ENCODE measurements at regions not wholly inside any gene's neighbourhood (a gene's known extent, or its start where the extent isn't known, plus 50 kb on each side); places are given as distances from the start of the nearest gene placed in this dataset.
"Not testable (repeated sequence)": the region's sequence is repeated elsewhere in the genome, so short reads cannot be mapped to it uniquely, and the experiment has no call there.

DNA sequence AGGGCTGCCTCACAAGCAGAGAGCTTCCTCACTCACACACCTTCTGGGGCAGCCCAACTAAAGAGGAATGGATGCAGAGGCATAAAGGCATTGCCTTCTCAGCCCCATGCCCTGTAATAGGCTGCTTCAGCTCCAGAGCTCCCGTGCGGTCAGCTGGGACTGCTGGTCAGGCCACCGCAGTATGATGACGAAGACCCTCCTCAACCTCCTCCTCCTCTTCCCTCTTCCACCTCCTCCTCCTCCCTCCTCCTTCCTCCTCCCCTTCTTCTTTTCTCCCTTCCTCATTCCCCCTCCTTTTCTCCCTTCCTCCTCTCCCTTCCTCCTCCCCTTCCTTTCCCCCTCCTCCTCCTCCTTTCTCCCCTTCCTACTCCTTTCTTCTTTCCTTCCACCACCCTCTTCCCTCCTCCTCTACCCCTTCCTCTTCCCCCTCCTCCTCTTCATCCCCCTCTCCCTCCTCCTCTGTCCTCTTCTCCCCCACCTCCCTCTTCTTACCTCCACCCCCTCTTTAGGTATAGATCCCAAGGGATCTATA is 465.3 kb upstream of the CDH4 start:
- Histone ChIP-seq H3K36me3 (ENCODE audit: insufficient read depth, low read length) (no peaks in the 10 kb centered on the region), H3K9me2 (replicated peaks; ENCODE audit: insufficient read depth, low read length) (no peaks in the 10 kb centered on the region), H3K9ac (ENCODE audit: low read length) (no peak overlapping the region), H3K27ac (ENCODE audit: low read length) (no peak overlapping the region), H3K4me3 (ENCODE audit: low read length) (no peak overlapping the region), H3K4me1 (ENCODE audit: low read length) (no peaks in the 10 kb centered on the region), H3K79me2 (ENCODE audit: low read length) (no peaks in the 10 kb centered on the region), H2AFZ (ENCODE audit: low read length) (no peak overlapping the region), H4K20me1 (ENCODE audit: insufficient read depth, low read depth, low read length) (no peaks in the 10 kb centered on the region), H3K27me3 (ENCODE audit: low read length) (no peaks in the 10 kb centered on the region), H3K9me3 (ENCODE audit: low read length) (no peaks in the 10 kb centered on the region), H3K4me2 (ENCODE audit: low read depth, low read length, poor library complexity, severe bottlenecking) (no peak overlapping the region)
- DNase-seq = no peak

DNA sequence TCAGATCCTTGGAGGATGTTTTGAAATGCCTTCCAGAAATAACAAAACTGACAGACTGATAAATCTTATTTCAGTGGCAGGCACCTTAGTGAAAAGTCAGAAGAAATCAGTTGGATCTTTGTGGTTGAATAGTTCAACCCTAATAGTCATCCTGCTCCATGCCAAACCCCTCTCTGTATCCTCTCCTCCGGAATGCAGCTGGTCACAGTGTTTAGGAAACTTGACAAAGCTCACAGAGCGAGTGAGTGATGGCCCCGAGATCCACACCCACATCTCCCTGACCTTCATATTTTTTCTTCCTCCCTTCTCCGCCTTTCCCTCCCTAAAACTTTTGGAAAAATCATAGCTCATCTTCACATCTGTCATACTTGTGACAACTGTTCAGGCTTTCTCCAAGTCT is 464.8 kb upstream of the CDH4 start:
- Histone ChIP-seq H3K4me1 (ENCODE audit: low read length) (no peaks in the 10 kb centered on the region), H3K9ac (ENCODE audit: low read length) (no peak overlapping the region), H3K36me3 (ENCODE audit: insufficient read depth, low read length) (no peaks in the 10 kb centered on the region), H3K27ac (ENCODE audit: low read length) (no peak overlapping the region), H4K20me1 (ENCODE audit: insufficient read depth, low read depth, low read length) (no peaks in the 10 kb centered on the region), H3K4me3 (ENCODE audit: low read length) (no peak overlapping the region), H3K9me3 (ENCODE audit: low read length) (no peaks in the 10 kb centered on the region), H3K27me3 (ENCODE audit: low read length) (no peaks in the 10 kb centered on the region), H2AFZ (ENCODE audit: low read length) (no peak overlapping the region), H3K79me2 (ENCODE audit: low read length) (no peaks in the 10 kb centered on the region), H3K4me2 (ENCODE audit: low read depth, low read length, poor library complexity, severe bottlenecking) (no peak overlapping the region), H3K9me2 (replicated peaks; ENCODE audit: insufficient read depth, low read length) (no peaks in the 10 kb centered on the region)
- DNase-seq = no peak

DNA sequence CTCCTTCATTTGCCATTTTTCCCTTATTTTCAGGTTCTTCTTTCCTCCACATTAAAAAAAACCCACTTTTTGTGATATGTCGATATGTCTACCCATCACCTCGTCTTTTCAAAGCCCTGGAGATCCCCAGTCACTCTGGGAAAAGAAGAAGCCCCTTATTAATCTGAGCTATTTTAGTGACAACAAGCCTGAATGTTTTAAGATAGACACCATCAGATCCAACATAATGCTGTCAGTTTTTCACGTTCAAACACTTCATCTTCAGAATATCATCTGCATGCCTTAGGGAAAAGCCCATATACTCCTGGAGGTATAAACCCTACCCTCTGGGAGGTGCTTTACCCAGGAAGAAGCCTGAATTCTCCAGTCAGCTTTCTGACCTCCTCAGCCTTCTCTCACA is 464.0 kb upstream of the CDH4 start:
- Histone ChIP-seq H3K27ac (ENCODE audit: low read length) (no peak overlapping the region), H3K36me3 (ENCODE audit: insufficient read depth, low read length) (no peaks in the 10 kb centered on the region), H4K20me1 (ENCODE audit: insufficient read depth, low read depth, low read length) (no peaks in the 10 kb centered on the region), H3K27me3 (ENCODE audit: low read length) (no peaks in the 10 kb centered on the region), H3K4me1 (ENCODE audit: low read length) (no peaks in the 10 kb centered on the region), H3K79me2 (ENCODE audit: low read length) (no peaks in the 10 kb centered on the region), H3K9ac (ENCODE audit: low read length) (no peak overlapping the region), H3K9me2 (replicated peaks; ENCODE audit: insufficient read depth, low read length) (no peaks in the 10 kb centered on the region), H3K9me3 (ENCODE audit: low read length) (no peaks in the 10 kb centered on the region), H2AFZ (ENCODE audit: low read length) (no peak overlapping the region), H3K4me3 (ENCODE audit: low read length) (no peak overlapping the region), H3K4me2 (ENCODE audit: low read depth, low read length, poor library complexity, severe bottlenecking) (no peak overlapping the region)
- DNase-seq = no peak

DNA sequence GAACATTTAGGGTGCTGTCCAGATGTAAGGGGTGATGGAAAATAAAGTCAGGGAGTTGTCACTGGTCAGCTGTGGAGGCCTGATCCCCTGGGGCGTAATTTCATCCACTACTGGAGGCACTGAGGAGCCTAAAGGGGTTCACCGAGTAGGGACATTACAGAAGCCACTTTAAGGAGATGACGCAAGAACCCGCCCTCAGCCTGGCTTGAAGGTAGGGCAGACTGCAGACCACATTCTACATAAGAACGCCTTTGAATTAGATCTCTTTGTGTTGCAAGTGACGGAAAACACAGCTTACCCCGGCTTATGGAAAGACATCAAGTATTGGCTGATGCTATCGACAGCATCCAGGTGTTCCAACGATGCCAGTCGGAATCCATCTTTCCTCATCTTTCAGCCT is 462.7 kb upstream of the CDH4 start:
- Histone ChIP-seq H4K20me1 (ENCODE audit: insufficient read depth, low read depth, low read length) (no peaks in the 10 kb centered on the region), H3K9ac (ENCODE audit: low read length) (no peak overlapping the region), H3K9me3 (ENCODE audit: low read length) (no peaks in the 10 kb centered on the region), H3K4me1 (ENCODE audit: low read length) (no peaks in the 10 kb centered on the region), H3K9me2 (replicated peaks; ENCODE audit: insufficient read depth, low read length) (no peaks in the 10 kb centered on the region), H3K27ac (ENCODE audit: low read length) (no peak overlapping the region), H3K79me2 (ENCODE audit: low read length) (no peaks in the 10 kb centered on the region), H3K4me2 (ENCODE audit: low read depth, low read length, poor library complexity, severe bottlenecking) (no peak overlapping the region), H2AFZ (ENCODE audit: low read length) (no peak overlapping the region), H3K27me3 (ENCODE audit: low read length) (no peaks in the 10 kb centered on the region), H3K36me3 (ENCODE audit: insufficient read depth, low read length) (no peaks in the 10 kb centered on the region), H3K4me3 (ENCODE audit: low read length) (no peak overlapping the region)
- no peak for DNase-seq

DNA sequence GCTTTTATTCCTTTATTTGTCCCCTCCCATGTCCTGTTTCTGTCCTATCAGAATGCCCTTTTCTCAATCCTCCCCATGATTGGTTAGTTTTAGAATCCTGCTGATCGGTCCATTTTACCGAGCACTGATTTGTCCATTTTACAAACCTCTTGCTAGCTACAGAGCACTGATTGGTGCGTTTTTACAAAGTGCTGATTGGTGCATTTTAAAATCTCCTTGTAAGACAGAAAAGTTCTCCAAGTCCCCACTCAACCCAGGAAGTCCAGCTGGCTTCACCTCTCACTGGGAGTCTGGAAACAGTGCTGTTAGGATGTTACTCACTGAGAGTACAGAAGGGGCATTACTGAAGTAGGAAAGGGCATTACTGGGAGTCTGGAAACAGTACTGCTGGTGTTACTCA is 461.7 kb upstream of the CDH4 start:
- not testable (repeated sequence) for H3K27ac ChIP-seq (ENCODE audit: low read length); H3K9me2 ChIP-seq (replicated peaks; ENCODE audit: insufficient read depth, low read length); H3K4me1 ChIP-seq (ENCODE audit: low read length); H3K9me3 ChIP-seq (ENCODE audit: low read length); DNase-seq; H2AFZ ChIP-seq (ENCODE audit: low read length); H3K79me2 ChIP-seq (ENCODE audit: low read length); H3K4me3 ChIP-seq (ENCODE audit: low read length); H3K4me2 ChIP-seq (ENCODE audit: low read depth, low read length, poor library complexity, severe bottlenecking); H4K20me1 ChIP-seq (ENCODE audit: insufficient read depth, low read depth, low read length); H3K27me3 ChIP-seq (ENCODE audit: low read length); H3K36me3 ChIP-seq (ENCODE audit: insufficient read depth, low read length); H3K9ac ChIP-seq (ENCODE audit: low read length)

DNA sequence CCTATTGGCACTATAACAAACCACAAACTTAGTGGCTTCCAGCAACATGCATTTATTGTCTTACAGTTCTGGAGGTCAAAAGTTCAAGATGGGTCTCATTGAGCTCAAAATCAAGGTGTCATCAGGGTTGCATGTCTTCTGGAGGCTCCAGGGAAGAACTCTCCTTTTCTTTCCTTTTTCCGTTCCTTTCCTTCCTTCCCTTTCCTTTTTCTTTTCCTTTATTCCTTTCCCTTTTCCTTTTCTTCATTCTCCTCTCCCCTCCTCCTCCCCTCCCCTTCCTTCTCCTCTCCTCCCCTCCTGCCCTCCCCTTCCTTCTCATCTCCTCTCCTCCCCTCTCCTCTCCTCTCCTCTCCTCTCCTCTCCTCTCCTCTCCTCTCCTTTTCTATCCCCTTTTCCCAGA is 460.2 kb upstream of the CDH4 start:
- Histone ChIP-seq H3K9me3 (ENCODE audit: low read length) (no peaks in the 10 kb centered on the region), H3K27me3 (ENCODE audit: low read length) (no peaks in the 10 kb centered on the region), H4K20me1 (ENCODE audit: insufficient read depth, low read depth, low read length) (no peaks in the 10 kb centered on the region), H2AFZ (ENCODE audit: low read length) (no peak overlapping the region), H3K9ac (ENCODE audit: low read length) (no peak overlapping the region), H3K79me2 (ENCODE audit: low read length) (no peaks in the 10 kb centered on the region), H3K4me2 (ENCODE audit: low read depth, low read length, poor library complexity, severe bottlenecking) (no peak overlapping the region), H3K27ac (ENCODE audit: low read length) (no peak overlapping the region), H3K9me2 (replicated peaks; ENCODE audit: insufficient read depth, low read length) (no peaks in the 10 kb centered on the region), H3K4me1 (ENCODE audit: low read length) (no peaks in the 10 kb centered on the region), H3K4me3 (ENCODE audit: low read length) (no peak overlapping the region), H3K36me3 (ENCODE audit: insufficient read depth, low read length) (no peaks in the 10 kb centered on the region)
- no peak for DNase-seq

DNA sequence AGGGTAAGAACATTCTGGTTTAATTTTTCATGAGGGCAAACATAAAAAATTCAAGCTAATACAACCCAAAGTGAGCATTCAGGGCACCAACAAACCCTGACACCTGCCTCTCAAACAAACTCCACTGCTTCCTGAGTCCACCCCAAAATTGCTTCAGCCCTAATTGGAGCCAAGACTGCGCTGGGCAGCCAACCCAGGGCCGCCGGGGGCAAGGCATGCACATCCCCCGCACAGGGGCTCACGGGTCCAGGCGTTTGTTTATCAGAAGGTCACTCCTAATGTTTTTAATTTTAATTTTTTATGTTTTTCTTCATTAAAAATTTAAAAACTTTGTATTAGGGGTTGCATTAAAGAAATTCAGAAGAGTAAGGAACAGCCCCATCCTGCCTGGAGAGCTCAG is 459.1 kb upstream of the CDH4 start:
- Histone ChIP-seq H2AFZ (ENCODE audit: low read length) (no peak overlapping the region), H3K9me3 (ENCODE audit: low read length) (no peaks in the 10 kb centered on the region), H4K20me1 (ENCODE audit: insufficient read depth, low read depth, low read length) (no peaks in the 10 kb centered on the region), H3K9ac (ENCODE audit: low read length) (no peak overlapping the region), H3K79me2 (ENCODE audit: low read length) (no peaks in the 10 kb centered on the region), H3K36me3 (ENCODE audit: insufficient read depth, low read length) (no peaks in the 10 kb centered on the region), H3K27me3 (ENCODE audit: low read length) (no peaks in the 10 kb centered on the region), H3K4me3 (ENCODE audit: low read length) (no peak overlapping the region), H3K27ac (ENCODE audit: low read length) (no peak overlapping the region), H3K9me2 (replicated peaks; ENCODE audit: insufficient read depth, low read length) (no peaks in the 10 kb centered on the region), H3K4me1 (ENCODE audit: low read length) (no peaks in the 10 kb centered on the region), H3K4me2 (ENCODE audit: low read depth, low read length, poor library complexity, severe bottlenecking) (no peak overlapping the region)
- no peak for DNase-seq

DNA sequence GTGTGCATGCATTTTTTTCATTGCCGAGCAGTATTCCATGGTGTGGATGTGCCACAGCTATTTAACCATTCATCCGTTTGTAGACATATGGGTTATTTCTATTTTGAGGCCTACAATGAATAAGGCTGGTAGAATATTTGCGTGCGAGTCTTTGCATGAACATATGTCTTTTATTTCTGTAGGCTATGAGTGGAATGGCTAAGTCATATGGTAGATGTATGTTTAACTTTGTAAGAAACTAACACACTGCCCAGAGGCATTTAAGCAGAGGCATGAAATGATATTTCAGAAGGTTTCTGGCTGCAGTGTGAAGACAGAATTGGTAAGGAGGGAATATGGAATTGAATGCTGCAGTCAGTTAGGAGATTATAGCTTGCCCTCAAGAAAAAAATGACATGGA is 457.4 kb upstream of the CDH4 start:
- no peak overlapping the region for H2AFZ ChIP-seq (ENCODE audit: low read length)
- DNase-seq = no peak
- H3K9ac ChIP-seq (ENCODE audit: low read length) = no peak overlapping the region
- H3K4me2 ChIP-seq (ENCODE audit: low read depth, low read length, poor library complexity, severe bottlenecking) = no peak overlapping the region
- no peaks in the 10 kb centered on the region for H3K4me1 ChIP-seq (ENCODE audit: low read length)
- H3K4me3 ChIP-seq (ENCODE audit: low read length) = no peak overlapping the region
- H3K27me3 ChIP-seq (ENCODE audit: low read length) = no peaks in the 10 kb centered on the region
- no peaks in the 10 kb centered on the region for H3K9me3 ChIP-seq (ENCODE audit: low read length)
- no peaks in the 10 kb centered on the region for H3K79me2 ChIP-seq (ENCODE audit: low read length)
- no peaks in the 10 kb centered on the region for H4K20me1 ChIP-seq (ENCODE audit: insufficient read depth, low read depth, low read length)
- H3K9me2 ChIP-seq (replicated peaks; ENCODE audit: insufficient read depth, low read length) = no peaks in the 10 kb centered on the region
- no peak overlapping the region for H3K27ac ChIP-seq (ENCODE audit: low read length)
- no peaks in the 10 kb centered on the region for H3K36me3 ChIP-seq (ENCODE audit: insufficient read depth, low read length)

DNA sequence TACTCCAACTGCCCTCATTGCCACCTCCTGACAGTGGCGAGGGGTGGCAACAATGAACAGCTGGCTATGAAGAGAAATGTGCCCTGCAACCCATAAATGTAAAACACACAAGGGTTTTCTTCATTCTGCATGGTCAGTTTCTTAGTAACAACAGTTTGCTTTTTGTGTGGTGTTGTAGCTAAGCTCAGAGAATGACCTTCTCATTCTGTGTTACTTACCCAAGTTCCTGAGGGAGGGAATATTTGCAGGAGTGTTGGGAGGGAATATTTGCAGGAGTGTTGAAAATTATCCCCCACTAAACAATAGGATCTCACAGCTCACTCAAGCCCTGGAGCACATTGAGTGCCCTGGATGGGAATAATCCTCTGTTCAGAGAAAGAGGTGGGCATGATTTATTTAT is 456.4 kb upstream of the CDH4 start:
- H3K36me3 ChIP-seq (ENCODE audit: insufficient read depth, low read length) = no peaks in the 10 kb centered on the region
- no peaks in the 10 kb centered on the region for H3K9me3 ChIP-seq (ENCODE audit: low read length)
- H2AFZ ChIP-seq (ENCODE audit: low read length) = no peak overlapping the region
- H3K27me3 ChIP-seq (ENCODE audit: low read length) = no peaks in the 10 kb centered on the region
- no peak for DNase-seq
- no peaks in the 10 kb centered on the region for H3K9me2 ChIP-seq (replicated peaks; ENCODE audit: insufficient read depth, low read length)
- no peak overlapping the region for H3K4me3 ChIP-seq (ENCODE audit: low read length)
- H4K20me1 ChIP-seq (ENCODE audit: insufficient read depth, low read depth, low read length) = no peaks in the 10 kb centered on the region
- H3K9ac ChIP-seq (ENCODE audit: low read length) = no peak overlapping the region
- H3K4me1 ChIP-seq (ENCODE audit: low read length) = no peaks in the 10 kb centered on the region
- H3K27ac ChIP-seq (ENCODE audit: low read length) = no peak overlapping the region
- no peaks in the 10 kb centered on the region for H3K79me2 ChIP-seq (ENCODE audit: low read length)
- no peak overlapping the region for H3K4me2 ChIP-seq (ENCODE audit: low read depth, low read length, poor library complexity, severe bottlenecking)
